HL-60 (cell line): ENCODE measurements at regions not wholly inside any gene's neighbourhood (a gene's known extent, or its start where the extent isn't known, plus 50 kb on each side); places are given as distances from the start of the nearest gene placed in this dataset.

Source experiments
- CTCF ChIP-seq: IDR thresholded peaks from one replicate; pipeline ENCODE4 v1.5.1; 2011; ENCODE audit warnings: low read length, control low read depth, inconsistent platforms; ENCODE audit not compliant: insufficient read depth
- GABPA ChIP-seq: IDR thresholded peaks from 2 replicates; pipeline ENCODE4 v1.6.1; 2012; ENCODE audit warnings: low read depth
- POLR2AphosphoS5 ChIP-seq: IDR thresholded peaks from 2 replicates; pipeline ENCODE4 v1.6.1; 2012; ENCODE audit warnings: low read depth
- SPI1 ChIP-seq: IDR thresholded peaks from 2 replicates; pipeline ENCODE4 v1.6.1; 2012; ENCODE audit warnings: low read depth, mild to moderate bottlenecking, borderline replicate concordance

GRCh38 chr10:6319119-6319518 lies 116.4 kb downstream of the PFKFB3 start:
- TF ChIP-seq CTCF (no peak), SPI1 (no peak), GABPA (no peak), POLR2AphosphoS5 (no peak)
